NCI-H2029 treated with DMSO at 0.1 percent for 48 hours (cell line): ENCODE measurements at regions not wholly inside any gene's neighbourhood (a gene's known extent, or its start where the extent isn't known, plus 50 kb on each side); places are given as distances from the start of the nearest gene placed in this dataset.
"Not testable (repeated sequence)": the region's sequence is repeated elsewhere in the genome, so short reads cannot be mapped to it uniquely, and the experiment has no call there.

ENCODE experiments used
- DNase-seq: peaks from one replicate; lab custom pipeline; 2025; lab: John Stamatoyannopoulos, UW

DNA sequence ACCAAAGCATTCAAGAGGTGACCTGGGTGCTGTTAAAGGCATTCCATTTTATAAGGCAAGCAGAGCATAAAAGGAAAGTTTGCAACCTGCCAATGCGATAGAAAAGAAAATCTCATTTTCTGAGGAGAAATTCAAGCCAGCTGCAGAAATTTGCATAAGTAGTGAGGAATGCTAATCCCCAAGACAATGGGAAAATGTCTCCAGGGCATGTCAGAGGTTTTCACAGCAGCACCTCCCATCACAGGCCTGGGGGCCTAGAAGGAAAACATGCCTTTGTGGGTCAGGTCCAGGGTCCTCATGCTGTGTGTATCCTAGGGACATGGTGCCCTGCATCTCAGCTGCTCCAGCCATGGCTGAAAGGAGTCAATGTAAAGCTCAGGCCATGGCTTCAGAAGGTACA, 775.8 kb downstream of the IGSF11 start:
- DNase-seq = not testable (repeated sequence)

DNA sequence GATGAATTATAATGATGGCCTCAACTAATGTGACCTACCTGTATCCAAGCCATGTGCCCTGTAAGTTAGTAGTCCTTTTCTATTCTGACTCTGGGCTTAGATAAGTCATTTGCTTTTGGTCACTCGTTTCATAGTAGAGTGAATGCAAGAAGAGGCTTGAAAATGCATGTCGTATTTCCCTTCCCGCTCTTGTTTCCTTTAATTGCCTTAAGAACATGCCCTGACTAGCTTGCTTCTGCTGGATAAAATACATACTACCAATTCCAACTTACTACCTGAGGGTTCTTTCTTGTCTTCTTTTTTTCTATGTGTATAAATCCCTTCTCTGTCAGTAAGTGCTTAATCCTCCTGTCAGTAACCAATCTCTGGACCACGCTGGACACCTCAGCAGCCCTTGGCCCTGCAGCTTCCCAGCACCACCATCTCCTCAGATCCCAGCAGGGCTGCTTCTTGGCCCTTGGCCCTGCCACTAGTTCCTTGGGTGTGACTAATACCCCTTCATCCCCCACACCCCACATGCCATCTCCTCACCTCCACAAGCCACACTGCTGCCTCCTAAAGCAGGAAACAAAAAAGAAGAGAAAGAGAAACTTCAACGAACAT, 771.7 kb downstream of the IGSF11 start:
- no peak for DNase-seq

DNA sequence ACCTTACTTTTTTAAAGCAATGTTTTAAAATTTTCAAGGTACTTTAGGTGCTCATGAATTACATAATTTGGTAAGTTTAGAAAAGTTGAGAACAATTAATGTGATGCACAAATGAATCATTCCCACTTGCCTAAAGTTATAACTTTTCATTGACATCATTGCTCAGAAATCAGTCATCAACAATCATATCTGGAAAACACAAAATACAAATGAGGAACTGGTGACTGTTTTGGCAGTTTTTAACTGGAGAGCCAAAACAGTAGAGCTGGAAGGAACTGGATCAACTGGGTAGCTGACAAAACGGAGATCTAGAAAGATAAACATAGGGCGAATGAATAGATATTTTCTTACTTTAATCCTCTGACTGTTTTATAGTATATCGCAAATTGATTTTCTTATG, 767.1 kb downstream of the IGSF11 start:
- no peak for DNase-seq

DNA sequence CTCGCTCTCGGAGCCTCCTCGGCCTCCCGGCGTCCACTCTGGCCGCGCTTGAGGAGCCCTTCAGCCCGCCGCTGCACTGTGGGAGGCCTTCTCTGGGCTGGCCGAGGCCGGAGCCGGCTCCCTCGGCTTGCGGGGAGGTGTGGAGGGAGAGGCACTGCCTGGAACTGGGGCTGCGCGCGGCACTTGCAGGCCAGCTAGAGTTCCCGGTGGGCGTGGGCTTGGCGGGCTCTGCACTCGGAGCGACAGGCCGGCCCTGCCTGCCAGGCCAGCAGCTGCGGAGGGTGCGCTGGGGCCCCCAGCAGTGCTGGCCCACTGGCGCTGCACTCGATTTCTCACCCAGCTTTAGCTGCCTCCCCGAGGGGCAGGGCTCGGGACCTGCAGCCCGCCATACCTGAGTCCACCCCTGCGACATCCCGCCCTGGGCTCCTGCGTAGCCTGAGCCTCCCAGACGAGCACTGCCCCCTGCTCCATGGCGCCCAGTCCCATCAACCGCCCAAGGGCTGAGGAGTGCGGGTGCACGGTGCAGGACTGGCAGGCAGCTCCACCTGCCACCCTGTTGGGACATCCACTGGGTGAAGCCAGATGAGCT, 765.0 kb downstream of the IGSF11 start:
- no peak for DNase-seq

DNA sequence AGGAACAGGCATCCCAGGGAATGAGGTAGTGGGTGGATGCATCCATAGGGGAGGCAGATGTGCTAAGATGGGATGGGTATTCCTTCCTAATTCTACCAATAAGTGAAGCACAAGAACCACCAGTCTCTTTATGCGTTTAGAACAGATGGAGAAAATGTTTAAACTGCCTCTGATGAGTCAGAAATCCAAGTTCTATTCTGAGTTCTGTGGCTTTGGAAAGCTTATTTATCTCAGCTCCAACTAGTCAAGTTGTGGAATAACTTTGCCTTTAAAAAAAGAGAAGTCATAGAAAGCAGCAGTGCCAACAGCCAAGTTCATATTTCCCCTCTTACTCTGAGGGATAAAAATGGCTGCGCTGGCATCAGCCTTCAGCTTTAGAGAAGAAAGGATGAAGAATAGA, 761.7 kb downstream of the IGSF11 start:
- no peak for DNase-seq

DNA sequence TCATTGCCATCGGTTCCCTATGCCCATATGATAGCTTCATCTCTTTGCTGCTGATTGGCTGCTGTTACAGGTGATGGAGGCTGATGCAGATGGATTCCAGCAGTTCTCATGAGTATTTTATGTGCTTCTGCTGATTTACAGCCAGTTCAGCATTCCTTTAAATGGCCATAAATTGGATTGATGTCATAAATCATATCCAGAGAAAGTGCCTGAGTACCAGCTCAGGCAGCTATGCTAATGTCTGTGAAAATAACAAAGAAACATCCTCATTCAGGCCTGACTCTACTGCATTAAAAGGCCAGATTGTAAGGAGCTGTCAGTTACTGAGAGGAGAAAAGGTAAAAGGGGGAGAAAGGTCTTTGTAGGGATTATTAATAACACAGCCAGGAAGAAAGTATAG, 756.8 kb downstream of the IGSF11 start:
- no peak for DNase-seq

DNA sequence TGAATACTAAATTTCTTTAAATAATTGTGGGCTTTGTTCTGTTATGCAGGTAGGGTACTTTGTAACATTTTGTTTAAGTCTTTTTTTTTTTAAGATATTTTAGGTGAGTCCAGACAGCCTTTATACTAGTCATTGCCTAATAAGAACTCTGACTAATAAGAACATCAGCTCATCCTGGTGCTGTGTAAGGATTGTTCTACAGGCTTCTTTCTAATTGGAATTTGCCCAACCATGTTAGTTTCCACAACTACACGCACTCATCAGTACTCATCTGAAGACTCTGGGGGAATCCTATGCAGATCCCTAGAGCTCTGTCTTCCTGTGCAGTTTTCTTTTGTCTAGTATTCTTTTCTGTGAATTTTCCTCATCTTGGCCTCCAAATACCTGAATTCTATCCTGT, 741.8 kb downstream of the IGSF11 start:
- DNase-seq = no peak

- no peak for DNase-seq
These were observed 736.5 kb downstream of the IGSF11 start for GRCh38 chr3:118298133-118298532.

DNA sequence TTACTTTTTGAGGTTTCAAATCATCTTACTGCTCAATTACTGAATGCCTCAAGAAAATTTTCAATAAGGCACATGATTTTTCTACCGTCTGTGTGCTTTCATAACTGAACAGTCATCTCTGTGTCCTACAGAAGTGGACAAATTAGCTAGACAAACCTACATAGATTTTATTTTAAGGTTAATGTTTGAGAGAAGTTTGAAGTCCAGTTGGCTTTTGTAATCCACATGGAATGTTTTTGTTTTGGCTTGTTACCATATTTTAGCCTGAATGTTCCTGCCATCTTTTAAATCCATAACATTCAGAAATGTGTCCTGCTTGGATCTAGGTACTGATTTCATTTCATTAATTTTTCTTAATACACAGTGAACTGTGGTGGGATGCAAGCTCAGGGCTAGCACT, 730.1 kb downstream of the IGSF11 start:
- DNase-seq = no peak

GRCh38 chr3:118332699-118333098, 701.9 kb downstream of the IGSF11 start:
- no peak for DNase-seq

GRCh38 chr3:118337649-118338048, 697.0 kb downstream of the IGSF11 start:
- DNase-seq = no peak

DNA sequence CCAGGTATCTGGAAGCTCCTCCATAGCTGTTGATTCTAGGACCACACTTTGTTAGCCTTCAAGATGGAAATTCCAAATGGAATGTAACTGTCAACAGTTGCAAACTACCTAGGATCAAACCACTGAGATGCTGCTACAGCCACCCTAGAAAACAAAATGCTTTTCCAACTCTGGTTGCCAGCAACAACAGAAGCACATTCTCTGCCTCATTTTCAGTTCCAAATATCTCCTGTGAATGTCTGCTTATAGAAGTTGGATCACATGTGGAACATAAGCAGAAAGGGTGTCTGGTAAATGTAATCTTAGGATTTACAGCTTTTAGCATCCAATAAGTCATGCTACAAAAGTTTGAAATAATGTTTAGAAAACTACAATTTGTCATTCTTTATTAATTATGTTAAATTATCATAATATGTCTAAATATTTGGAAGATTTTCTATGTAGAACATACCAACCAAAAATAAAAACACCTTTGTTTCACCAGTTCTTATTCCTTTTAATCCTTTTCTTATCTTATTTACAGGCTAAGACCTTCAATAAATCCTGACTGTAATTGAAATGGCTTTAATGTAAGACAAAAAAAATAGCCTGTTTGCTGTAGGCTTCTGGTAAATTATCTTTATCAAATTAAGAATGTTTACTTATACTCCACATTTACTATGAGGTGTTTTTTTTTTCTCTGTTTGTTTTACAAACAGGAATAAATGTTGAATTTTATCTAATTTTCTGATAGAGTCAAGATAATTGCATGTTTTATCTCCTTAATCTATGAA, 687.1 kb downstream of the IGSF11 start:
- DNase-seq = no peak

- no peak for DNase-seq
These were observed 686.5 kb downstream of the IGSF11 start for GRCh38 chr3:118348169-118348557.

- no peak for DNase-seq
These were observed 680.1 kb downstream of the IGSF11 start for GRCh38 chr3:118354556-118354955.

GRCh38 chr3:118369892-118370491, 664.7 kb downstream of the IGSF11 start:
- no peak for DNase-seq

DNA sequence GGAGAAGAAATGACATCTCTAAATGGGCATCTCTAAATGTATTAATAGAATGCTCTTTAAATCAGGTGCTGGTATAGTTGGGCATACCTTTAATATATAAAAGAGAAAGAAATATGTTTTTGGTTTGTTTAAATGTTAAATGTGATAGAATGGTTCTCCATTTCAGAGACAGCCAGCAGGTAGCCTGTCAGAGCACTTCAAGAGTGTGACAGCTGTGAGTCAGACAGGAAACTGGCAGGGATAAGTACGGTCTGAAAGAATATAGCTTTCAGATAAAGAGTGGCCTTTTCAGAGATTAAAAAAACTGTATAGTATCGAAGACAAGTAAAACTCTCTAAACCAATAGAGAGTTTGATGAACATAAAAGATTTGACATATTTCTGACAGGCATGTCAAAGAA, 654.1 kb downstream of the IGSF11 start:
- peak; percentile 22 for DNase-seq

GRCh38 chr3:118396491-118396890, 638.2 kb downstream of the IGSF11 start:
- DNase-seq = no peak

GRCh38 chr3:118400086-118400485, 634.6 kb downstream of the IGSF11 start:
- no peak for DNase-seq

- no peak for DNase-seq
These were observed 633.8 kb downstream of the IGSF11 start for GRCh38 chr3:118400886-118401285.

DNA sequence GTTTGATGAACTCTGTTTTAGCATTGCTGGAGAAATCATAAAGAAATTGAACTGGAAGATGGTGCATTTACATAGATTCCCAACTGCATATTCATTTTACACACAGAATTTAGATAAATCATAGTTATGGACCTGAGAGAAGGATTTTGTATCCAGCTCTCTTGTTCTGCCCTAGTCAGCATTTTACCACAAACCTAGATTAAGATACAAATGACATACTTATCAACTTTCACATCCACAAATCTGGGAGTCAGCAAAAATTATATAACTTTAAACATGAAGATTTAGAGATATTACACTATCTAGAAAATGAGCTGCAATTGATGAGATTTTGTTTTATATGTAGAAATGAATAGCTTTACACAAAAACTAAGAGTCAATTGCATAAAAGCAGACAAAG, 632.8 kb downstream of the IGSF11 start:
- DNase-seq = no peak

- no peak for DNase-seq
These were observed 631.7 kb downstream of the IGSF11 start for GRCh38 chr3:118402971-118403370.

DNA sequence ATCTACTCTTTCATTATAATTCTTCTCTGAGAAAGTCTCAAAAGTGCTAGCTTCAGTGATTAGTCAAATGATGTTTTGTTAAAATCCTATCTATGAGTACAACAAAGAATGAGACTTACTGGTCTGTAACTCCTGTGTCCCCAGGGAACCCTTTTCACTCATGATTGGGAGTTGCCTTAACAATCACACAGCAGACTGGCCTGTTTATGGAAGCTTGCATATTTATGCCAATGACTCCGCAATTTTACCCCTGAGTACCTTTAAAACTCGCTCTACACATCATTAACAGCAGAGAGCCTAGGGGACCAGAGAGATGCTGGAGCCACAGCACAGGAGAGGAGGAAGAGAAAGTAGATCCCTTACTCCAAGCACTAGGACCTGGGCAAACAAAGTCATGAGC, 628.1 kb downstream of the IGSF11 start:
- DNase-seq = no peak

- no peak for DNase-seq
These were observed 626.2 kb downstream of the IGSF11 start for GRCh38 chr3:118408431-118408830.
